ENCODE measurements at regions not wholly inside any gene's neighbourhood (a gene's known extent, or its start where the extent isn't known, plus 50 kb on each side); places are given as distances from the start of the nearest gene placed in this dataset.
"Not testable (repeated sequence)": the region's sequence is repeated elsewhere in the genome, so short reads cannot be mapped to it uniquely, and the experiment has no call there.

DNA sequence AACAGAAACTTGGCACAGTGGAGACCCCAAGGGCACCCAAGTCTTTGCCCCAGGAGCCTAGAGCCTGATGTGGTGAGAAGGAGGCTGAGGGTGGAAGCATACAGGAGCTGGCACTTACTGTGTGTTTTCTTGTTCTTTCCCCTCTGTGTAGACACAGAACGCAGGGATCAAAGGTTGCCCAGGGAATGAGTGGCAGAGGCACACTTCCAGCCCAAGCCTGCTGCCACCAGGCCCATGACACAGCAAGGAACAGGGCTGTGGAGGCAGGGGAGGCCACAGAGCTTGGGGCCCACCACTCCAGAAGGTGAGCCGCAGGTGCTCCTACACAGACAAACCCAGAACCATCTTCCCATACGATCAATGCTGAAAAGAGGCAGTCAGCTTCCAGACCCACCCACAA is 73.9 kb upstream of the S1PR3 start:
- H3K36me3 ChIP-seq = peaks cover 0 to 19% (median 0%) of the 10 kb centered on the region in 11 experiments; a peak in 7 of 22 replicates
- no peak for TF ChIP-seq Cebpa-rat (IDR thresholded peaks at IDR 0.05)
- no peak overlapping the region for H3K9ac ChIP-seq
- H3K4me2 ChIP-seq = no peak overlapping the region
- peaks cover 0 to 25% (median 0%) of the 10 kb centered on the region in 11 experiments; a peak in 3 of 22 replicates for H3K27me3 ChIP-seq
- no peak overlapping the region for H3K27ac ChIP-seq
- no peaks in the 10 kb centered on the region for H4K20me1 ChIP-seq
- no peak overlapping the region for H3K4me3 ChIP-seq
- H3K4me1 ChIP-seq = peaks cover 11 to 33% (median 22%) of the 10 kb centered on the region in 10 experiments
- peaks cover 34 to 52% (median 47%) of the 10 kb centered on the region in 11 experiments for H3K9me3 ChIP-seq (replicated peaks in 1 of 11)

DNA sequence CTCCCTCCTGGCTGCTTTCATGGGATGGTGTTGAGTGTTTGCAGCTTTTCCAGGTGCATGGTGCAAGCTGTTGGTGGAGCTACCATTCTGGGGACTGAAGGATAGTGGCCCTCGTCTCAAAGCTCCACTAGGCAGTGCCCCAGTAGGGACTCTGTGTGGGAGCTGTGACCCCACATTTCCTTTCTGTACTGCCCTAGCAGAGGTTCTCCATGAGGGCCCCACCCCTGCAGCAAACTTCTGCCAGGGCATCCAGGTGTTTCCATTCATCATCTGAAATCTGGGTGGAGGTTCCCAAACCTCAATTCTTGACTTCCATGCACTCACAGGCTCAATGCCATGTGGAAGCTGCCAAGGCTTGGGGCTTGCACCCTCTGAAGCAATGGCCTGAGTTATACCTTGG is 72.7 kb upstream of the S1PR3 start:
- peak overlapping the region in 4 of 10 experiments; percentile 9 to 29 (median 20); a peak in 4 of 20 replicates for H3K4me3 ChIP-seq
- not testable (repeated sequence) for H4K20me1 ChIP-seq, H3K9ac ChIP-seq, H3K27ac ChIP-seq, H3K4me2 ChIP-seq
- H3K27me3 ChIP-seq = peaks cover 0 to 32% (median 0%) of the 10 kb centered on the region in 11 experiments; a peak in 4 of 22 replicates
- peaks cover 23 to 44% (median 34%) of the 10 kb centered on the region in 10 experiments for H3K4me1 ChIP-seq
- peaks cover 0 to 19% (median 0%) of the 10 kb centered on the region in 11 experiments; a peak in 7 of 22 replicates for H3K36me3 ChIP-seq
- peaks cover 34 to 52% (median 47%) of the 10 kb centered on the region in 11 experiments for H3K9me3 ChIP-seq (replicated peaks in 1 of 11)

DNA sequence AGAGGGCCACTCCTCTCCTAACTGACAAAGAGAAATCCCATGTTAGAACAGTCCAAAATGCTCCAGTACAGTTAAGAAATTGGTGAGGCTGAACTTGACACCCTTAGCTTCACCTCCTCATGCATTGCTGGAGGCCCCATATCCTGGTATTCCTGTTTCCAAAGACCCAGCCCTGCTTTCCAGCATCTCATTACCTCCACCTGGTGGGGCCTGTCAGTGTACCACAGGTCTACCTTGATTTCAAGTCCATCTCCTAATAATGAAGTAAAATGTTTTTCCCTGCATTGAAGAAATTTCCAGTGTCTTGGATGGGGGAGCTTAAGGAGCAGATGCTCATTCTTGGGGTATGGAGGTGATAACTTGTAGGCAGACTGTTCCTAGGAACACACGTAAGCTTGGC is 70.6 kb upstream of the S1PR3 start:
- Histone ChIP-seq H3K4me2 (peak overlapping the region in 9 of 11 experiments; percentile 68 to 87 (median 77); a peak in 18 of 22 replicates), H3K4me1 (peaks cover 44 to 64% (median 55%) of the 10 kb centered on the region in 10 experiments), H3K9me3 (replicated peaks in 1 of 11) (peaks cover 39 to 68% (median 48%) of the 10 kb centered on the region in 11 experiments), H3K27me3 (peaks cover 0 to 40% (median 0%) of the 10 kb centered on the region in 11 experiments; a peak in 4 of 22 replicates), H3K36me3 (peaks cover 0 to 19% (median 0%) of the 10 kb centered on the region in 11 experiments; a peak in 7 of 22 replicates), H4K20me1 (no peaks in the 10 kb centered on the region), H3K27ac (no peak overlapping the region), H3K4me3 (no peak overlapping the region), H3K9ac (no peak overlapping the region)
- no peak for TF ChIP-seq Cebpa-rat (IDR thresholded peaks at IDR 0.05)

DNA sequence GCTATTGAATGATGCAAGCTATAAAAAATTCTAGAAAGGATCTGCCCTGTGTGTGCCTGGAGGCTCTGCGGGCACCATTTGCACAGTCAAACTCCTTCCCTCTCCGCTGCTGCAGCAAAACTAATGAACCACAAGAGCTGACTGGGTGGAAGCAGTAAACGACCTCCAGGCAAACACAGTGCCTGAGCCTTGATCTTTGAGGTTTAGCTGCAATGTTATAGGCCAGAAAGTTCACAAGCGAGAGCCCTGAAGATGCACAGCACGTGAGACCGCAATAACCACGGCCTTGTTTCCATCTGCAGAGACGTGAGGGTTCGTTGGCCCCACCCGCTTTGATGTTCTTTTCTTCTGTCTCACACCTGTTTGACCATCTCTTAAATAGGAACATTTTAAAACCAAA is 69.2 kb upstream of the S1PR3 start:
- Histone ChIP-seq H3K4me3 (no peak overlapping the region), H3K9ac (peak overlapping the region in 2 of 11 experiments; percentile 0 to 32; a peak in 2 of 22 replicates), H3K36me3 (peaks cover 0 to 19% (median 0%) of the 10 kb centered on the region in 11 experiments; a peak in 7 of 22 replicates), H4K20me1 (no peaks in the 10 kb centered on the region), H3K4me2 (peak overlapping the region; percentile 68 to 91 (median 83)), H3K27me3 (peaks cover 0 to 43% (median 0%) of the 10 kb centered on the region in 11 experiments; a peak in 4 of 22 replicates), H3K27ac (peak overlapping the region in 6 of 11 experiments; percentile 7 to 92 (median 70); a peak in 6 of 22 replicates), H3K9me3 (replicated peaks in 1 of 11) (peaks cover 31 to 59% (median 36%) of the 10 kb centered on the region in 11 experiments), H3K4me1 (peaks cover 58 to 72% (median 69%) of the 10 kb centered on the region in 10 experiments)
- no peak for TF ChIP-seq Cebpa-rat (IDR thresholded peaks at IDR 0.05)

DNA sequence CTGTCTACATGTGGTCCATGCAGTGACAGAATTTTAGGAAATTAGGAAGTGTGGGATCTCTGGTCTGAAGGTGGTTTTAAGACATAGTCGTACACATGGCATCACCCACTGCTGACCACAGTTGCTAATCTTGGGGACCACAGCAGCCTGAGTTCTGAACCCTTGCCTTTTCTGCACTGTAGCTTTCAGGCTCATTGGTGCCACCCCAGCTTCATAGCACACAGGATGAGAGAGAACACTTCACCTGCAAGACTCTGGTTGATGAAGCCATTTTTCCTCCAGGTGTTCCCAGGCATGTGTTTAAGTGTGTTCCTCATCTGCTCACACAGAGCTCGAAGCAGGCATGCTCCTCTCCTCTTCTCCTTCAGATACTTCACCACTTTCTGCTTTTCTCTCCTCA is 68.2 kb upstream of the S1PR3 start:
- Histone ChIP-seq H3K4me3 (no peak overlapping the region), H3K27me3 (peaks cover 0 to 43% (median 0%) of the 10 kb centered on the region in 11 experiments; a peak in 4 of 22 replicates), H3K4me2 (peak overlapping the region; percentile 68 to 91 (median 84)), H3K9me3 (replicated peaks in 1 of 11) (peaks cover 21 to 49% (median 26%) of the 10 kb centered on the region in 11 experiments), H3K4me1 (peaks cover 68 to 80% (median 77%) of the 10 kb centered on the region in 10 experiments), H3K27ac (peak overlapping the region in 10 of 11 experiments; percentile 30 to 92 (median 76); a peak in 18 of 22 replicates), H4K20me1 (no peaks in the 10 kb centered on the region), H3K36me3 (peaks cover 0 to 14% (median 0%) of the 10 kb centered on the region in 11 experiments; a peak in 6 of 22 replicates), H3K9ac (peak overlapping the region in 4 of 11 experiments; percentile 8 to 69 (median 32); a peak in 5 of 22 replicates)
- no peak for TF ChIP-seq Cebpa-rat (IDR thresholded peaks at IDR 0.05)

DNA sequence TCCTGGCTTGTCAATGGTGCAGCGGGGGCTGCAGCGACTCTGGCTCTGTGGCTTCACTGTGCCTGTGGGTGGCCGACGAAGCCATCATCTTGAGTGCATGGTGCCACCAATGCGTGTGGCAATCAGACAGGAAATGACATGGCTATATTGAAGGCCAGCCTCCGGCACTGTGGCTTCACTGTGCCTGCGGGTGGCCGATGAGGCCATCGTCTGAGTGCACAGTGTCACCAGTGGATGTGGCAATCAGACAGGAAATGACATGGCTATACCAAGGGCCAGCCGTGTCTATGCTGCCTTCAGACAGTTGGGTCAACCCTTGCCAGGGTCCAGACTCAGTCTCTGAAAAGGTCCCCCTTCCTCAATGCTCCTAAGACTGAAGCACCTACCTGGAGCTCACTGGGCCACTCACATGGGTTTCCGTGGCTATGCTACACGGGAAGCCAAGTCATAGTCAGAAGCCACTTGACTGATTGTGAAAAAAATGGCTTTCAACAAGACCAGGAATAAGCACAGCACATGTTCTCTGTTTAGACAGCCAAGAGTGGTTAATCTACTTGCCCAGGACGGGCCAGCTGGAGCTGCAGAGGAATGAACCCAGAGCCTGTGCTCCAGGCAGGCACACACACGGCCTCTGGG is 67.5 kb upstream of the S1PR3 start:
- Histone ChIP-seq H3K9ac (peak overlapping the region in 4 of 11 experiments; percentile 8 to 69 (median 46); a peak in 6 of 22 replicates), H3K27me3 (peaks cover 0 to 43% (median 0%) of the 10 kb centered on the region in 11 experiments; a peak in 4 of 22 replicates), H3K4me1 (peaks cover 74 to 86% (median 82%) of the 10 kb centered on the region in 10 experiments), H3K36me3 (peaks cover 0 to 8% (median 0%) of the 10 kb centered on the region in 11 experiments; a peak in 4 of 22 replicates), H3K4me2 (peak overlapping the region; percentile 68 to 91 (median 84)), H4K20me1 (no peaks in the 10 kb centered on the region), H3K9me3 (replicated peaks in 1 of 11) (peaks cover 14 to 42% (median 19%) of the 10 kb centered on the region in 11 experiments), H3K27ac (peak overlapping the region in 10 of 11 experiments; percentile 37 to 92 (median 76); a peak in 17 of 22 replicates), H3K4me3 (no peak overlapping the region)
- peak; percentile 39 to 96 (median 76); a peak in 16 of 22 replicates for TF ChIP-seq Cebpa-rat (IDR thresholded peaks at IDR 0.05)

DNA sequence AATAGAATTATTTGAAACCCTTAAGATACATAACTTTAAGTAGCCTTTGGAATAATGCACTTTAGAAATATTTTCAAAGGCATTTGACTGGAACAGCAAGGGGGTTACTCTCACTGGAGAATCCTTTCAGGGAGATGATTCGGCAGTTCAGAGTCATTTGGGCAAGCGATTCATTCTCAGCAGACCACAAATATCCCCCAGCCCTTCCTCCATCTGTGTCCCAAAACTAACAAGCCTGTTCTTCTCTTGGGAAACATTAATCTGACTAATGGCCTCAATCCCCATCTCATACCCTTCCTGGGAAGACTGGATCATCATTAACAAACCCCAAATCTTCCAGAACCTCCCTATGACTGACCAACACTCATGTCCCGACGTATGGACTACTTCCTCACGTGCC is 65.8 kb upstream of the S1PR3 start:
- H3K27me3 ChIP-seq = peaks cover 0 to 40% (median 0%) of the 10 kb centered on the region in 11 experiments; a peak in 4 of 22 replicates
- H3K4me1 ChIP-seq = peaks cover 77 to 87% (median 81%) of the 10 kb centered on the region in 10 experiments
- peak overlapping the region; percentile 68 to 91 (median 84) for H3K4me2 ChIP-seq
- H3K4me3 ChIP-seq = peak overlapping the region in 1 of 10 experiments; percentile 5; a peak in 1 of 20 replicates
- H3K36me3 ChIP-seq = no peaks in the 10 kb centered on the region; a peak in 1 of 22 replicates
- no peak for TF ChIP-seq Cebpa-rat (IDR thresholded peaks at IDR 0.05)
- H3K27ac ChIP-seq = peak overlapping the region in 9 of 11 experiments; percentile 82 to 92 (median 91); a peak in 18 of 22 replicates
- H4K20me1 ChIP-seq = no peaks in the 10 kb centered on the region
- H3K9me3 ChIP-seq (replicated peaks in 1 of 11) = peaks cover 4 to 29% (median 6%) of the 10 kb centered on the region in 11 experiments; a peak in 19 of 22 replicates
- H3K9ac ChIP-seq = peak overlapping the region in 3 of 11 experiments; percentile 21 to 39 (median 31); a peak in 3 of 22 replicates

DNA sequence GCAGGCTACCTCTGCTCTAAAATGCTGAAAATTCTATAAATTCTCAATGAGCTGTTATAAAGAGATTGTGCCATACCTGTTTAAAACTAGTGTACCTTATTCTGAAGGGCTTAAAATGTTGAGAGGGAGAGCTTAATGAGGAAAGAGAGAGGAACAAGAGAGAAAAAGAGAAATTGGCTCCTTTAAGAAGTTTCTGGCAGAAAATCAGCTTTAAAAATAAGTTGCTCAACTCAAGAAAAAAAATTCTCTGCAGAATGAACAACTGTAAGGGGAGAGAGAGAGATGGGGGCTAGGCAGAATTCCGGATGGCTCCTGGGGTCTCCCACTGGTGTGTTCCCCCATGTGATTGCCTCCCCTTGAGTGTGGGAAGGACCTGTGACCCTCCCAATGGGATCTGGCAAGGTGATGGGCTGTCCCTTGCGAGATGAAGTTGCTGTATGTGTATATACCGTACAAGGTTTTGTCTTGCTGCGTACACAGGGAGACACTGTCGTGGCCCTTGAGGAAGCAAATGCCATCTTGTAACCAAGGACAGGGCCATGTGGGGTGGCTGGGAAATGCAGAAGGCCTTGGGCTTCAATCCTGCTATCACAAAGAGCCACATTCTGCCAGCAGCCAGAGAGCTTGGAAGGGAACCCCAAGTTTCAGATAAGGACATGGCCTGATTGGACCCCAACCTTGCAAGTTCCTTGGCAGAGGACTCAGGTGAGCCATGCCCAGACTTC is 64.3 kb upstream of the S1PR3 start:
- Histone ChIP-seq H3K27me3 (peaks cover 0 to 29% (median 0%) of the 10 kb centered on the region in 11 experiments; a peak in 4 of 22 replicates), H3K4me2 (peak overlapping the region; percentile 68 to 91 (median 84)), H3K27ac (peak overlapping the region; percentile 26 to 92 (median 87); a peak in 21 of 22 replicates), H3K4me1 (peaks cover 62 to 75% (median 66%) of the 10 kb centered on the region in 10 experiments), H3K9me3 (replicated peaks in 1 of 11) (peaks cover 18 to 39% (median 20%) of the 10 kb centered on the region in 11 experiments; a peak in 21 of 22 replicates), H3K36me3 (no peaks in the 10 kb centered on the region; a peak in 1 of 22 replicates), H3K9ac (peak overlapping the region in 10 of 11 experiments; percentile 52 to 75 (median 69); a peak in 20 of 22 replicates), H4K20me1 (no peaks in the 10 kb centered on the region), H3K4me3 (peak overlapping the region in 3 of 10 experiments; percentile 4 to 9 (median 5); a peak in 3 of 20 replicates)
- TF ChIP-seq Cebpa-rat (IDR thresholded peaks at IDR 0.05) = peak in 1 of 11 experiments; percentile 33; a peak in 1 of 22 replicates
